GM23338 (cell line): ENCODE measurements at regions not wholly inside any gene's neighbourhood (a gene's known extent, or its start where the extent isn't known, plus 50 kb on each side); places are given as distances from the start of the nearest gene placed in this dataset.

Experiments
- ATAC-seq: fragments of 200-7000 bp; cut with Tn5 transposase; 3 replicates; pipeline ENCODE4 v1.9.1; 2020
- DNase-seq: peaks from one replicate; pipeline ENCODE4 v3.0.0-alpha.2; 2015; ENCODE audit warnings: low spot score
- H2AFZ ChIP-seq: fragments of 200-600 bp; sonication (generic); 2 replicates; pipeline ENCODE4 v1.8.0; 2016; ENCODE audit warnings: antibody characterized with exemption, mild to moderate bottlenecking, moderate library complexity
- H3F3A ChIP-seq: fragments of 200-600 bp; sonication (generic); replicated peaks from 2 replicates; pipeline ENCODE4 v1.8.0; 2017; ENCODE audit warnings: antibody characterized with exemption, mixed run types, low read depth
- H3K27ac ChIP-seq: fragments of 200-600 bp; sonication (generic); 2 replicates; pipeline ENCODE4 v1.6.1; 2016; ENCODE audit warnings: low read depth
- H3K27me3 ChIP-seq: fragments of 200-600 bp; sonication (generic); 2 replicates; pipeline ENCODE4 v1.8.0; 2016; ENCODE audit warnings: mild to moderate bottlenecking, mixed run types, moderate library complexity; ENCODE audit not compliant: insufficient read depth
- H3K36me3 ChIP-seq: fragments of 200-600 bp; sonication (generic); 2 replicates; pipeline ENCODE4 v1.8.0; 2016; ENCODE audit warnings: mild to moderate bottlenecking; ENCODE audit not compliant: insufficient read depth
- H3K4me1 ChIP-seq: fragments of 200-600 bp; sonication (generic); 2 replicates; pipeline ENCODE4 v1.8.0; 2016; ENCODE audit warnings: mild to moderate bottlenecking, moderate library complexity; ENCODE audit not compliant: insufficient read depth
- H3K4me2 ChIP-seq: fragments of 200-600 bp; sonication (generic); 2 replicates; pipeline ENCODE4 v1.7.1; 2017; ENCODE audit warnings: mixed run types
- H3K4me3 ChIP-seq: fragments of 200-600 bp; sonication (generic); 2 replicates; pipeline ENCODE4 v1.6.1; 2016; ENCODE audit warnings: mixed run types
- H3K79me2 ChIP-seq: fragments of 200-600 bp; sonication (generic); replicated peaks from 2 replicates; pipeline ENCODE4 v1.8.0; 2017; ENCODE audit warnings: mild to moderate bottlenecking; ENCODE audit not compliant: insufficient read depth
- H3K9me2 ChIP-seq: fragments of 200-600 bp; sonication (generic); 2 replicates; pipeline ENCODE4 v1.8.0; 2017; ENCODE audit not compliant: insufficient read depth
- H4K20me1 ChIP-seq: fragments of 200-600 bp; sonication (generic); replicated peaks from 2 replicates; pipeline ENCODE4 v1.8.0; 2017; ENCODE audit warnings: mild to moderate bottlenecking; ENCODE audit not compliant: insufficient read depth
- H3K27ac Mint-ChIP-seq: 2 replicates; pipeline ENCODE4 v1.8.0; 2020; ENCODE audit warnings: inconsistent platforms, mild to moderate bottlenecking, moderate library complexity, mixed read lengths
- H3K27me3 Mint-ChIP-seq: 3 replicates; pipeline ENCODE4 v1.8.0; 2022; ENCODE audit warnings: low read depth, mild to moderate bottlenecking, moderate library complexity, mixed read lengths, inconsistent platforms; ENCODE audit not compliant: insufficient read depth, poor library complexity
- H3K36me3 Mint-ChIP-seq: 3 replicates; pipeline ENCODE4 v1.8.0; 2021; ENCODE audit warnings: low read depth, mild to moderate bottlenecking, inconsistent platforms, moderate library complexity, mixed read lengths
- H3K4me1 Mint-ChIP-seq: 3 replicates; pipeline ENCODE4 v1.8.0; 2020; ENCODE audit warnings: mild to moderate bottlenecking, inconsistent platforms, mixed read lengths
- H3K4me3 Mint-ChIP-seq: 3 replicates; pipeline ENCODE4 v1.8.0; 2021; ENCODE audit warnings: moderate library complexity, mild to moderate bottlenecking, inconsistent platforms, mixed read lengths
- H3K9me3 Mint-ChIP-seq: 3 replicates; pipeline ENCODE4 v1.8.0; 2020; ENCODE audit warnings: moderate library complexity, mild to moderate bottlenecking, inconsistent platforms, mixed read lengths
- CREB1 ChIP-seq: fragments of 250-450 bp; sonication (Bioruptor Pico); IDR thresholded peaks from 2 replicates; pipeline ENCODE4 v1.5.0; 2020; ENCODE audit warnings: low read depth, mild to moderate bottlenecking, moderate library complexity
- EZH2 ChIP-seq: fragments of 200-600 bp; sonication (generic); IDR thresholded peaks from one replicate; pipeline ENCODE4 v1.8.0; 2017; ENCODE audit warnings: antibody characterized with exemption, mild to moderate bottlenecking, low read depth; ENCODE audit not compliant: unreplicated experiment
- JUNB ChIP-seq: IDR thresholded peaks from one replicate; pipeline ENCODE4 v1.6.1; 2016; ENCODE audit warnings: antibody characterized with exemption; ENCODE audit not compliant: unreplicated experiment
- NANOG ChIP-seq: IDR thresholded peaks from 2 replicates; pipeline ENCODE4 v1.6.1; 2016; ENCODE audit warnings: antibody characterized with exemption, borderline replicate concordance
- POLR2AphosphoS5 ChIP-seq: IDR thresholded peaks from 2 replicates; pipeline ENCODE4 v1.6.1; 2016; ENCODE audit warnings: antibody characterized with exemption, low read depth
- STAT1 ChIP-seq: IDR thresholded peaks from one replicate; pipeline ENCODE4 v1.6.1; 2016; ENCODE audit warnings: antibody characterized with exemption; ENCODE audit not compliant: unreplicated experiment
- ZNF114 ChIP-seq: fragments of 250-450 bp; sonication (Bioruptor Pico); IDR thresholded peaks from 2 replicates; pipeline ENCODE4 v1.5.0; 2020; ENCODE audit warnings: mild to moderate bottlenecking, moderate library complexity
- ZNF331 ChIP-seq: fragments of 250-450 bp; sonication (Bioruptor Pico); IDR thresholded peaks from 2 replicates; pipeline ENCODE4 v1.5.0; 2020; ENCODE audit warnings: low read depth, mild to moderate bottlenecking, moderate library complexity
- TF ChIP-seq, protein P1 (sequence below): IDR thresholded peaks from 2 replicates; pipeline ENCODE4 v1.6.1; 2016; ENCODE audit warnings: antibody characterized with exemption
- TF ChIP-seq, protein P2 (sequence below): IDR thresholded peaks from one replicate; pipeline ENCODE4 v1.6.1; 2018; ENCODE audit warnings: antibody characterized with exemption; ENCODE audit not compliant: unreplicated experiment
- TF ChIP-seq, protein P3 (sequence below): fragments of 250-450 bp; sonication (Bioruptor Pico); IDR thresholded peaks from 2 replicates; pipeline ENCODE4 v1.5.0; 2020; ENCODE audit warnings: mild to moderate bottlenecking, moderate library complexity

DNA sequence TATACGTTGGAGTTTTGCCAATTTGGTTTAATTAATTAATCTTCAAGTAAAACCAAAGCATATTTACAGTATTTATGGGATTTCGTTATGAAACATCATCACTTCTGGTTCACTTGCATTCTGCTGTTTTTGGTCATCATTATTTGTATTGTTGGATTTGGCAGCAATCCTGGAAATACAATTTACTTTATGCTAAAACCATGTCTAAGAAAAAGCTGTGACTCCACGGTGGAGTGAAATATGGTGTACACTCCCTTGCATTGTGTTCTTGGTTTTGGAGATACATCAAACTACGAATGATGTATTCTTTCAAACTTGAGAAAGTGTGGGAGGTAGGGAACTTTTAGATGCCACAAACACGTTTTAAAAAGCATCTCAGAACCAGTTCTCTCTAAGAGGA lies 106.4 kb downstream of the CTAGE1 start:
- Histone ChIP-seq H4K20me1 (no peaks in the 10 kb centered on the region), H3K27me3 (no peaks in the 10 kb centered on the region), H3K27ac (no peak overlapping the region), H2AFZ (no peak overlapping the region), H3F3A (no peaks in the 10 kb centered on the region), H3K4me3 (no peak overlapping the region), H3K9me2 (0 out of 2 replicates have a peak, but pooled peaks cover 7% of the 10 kb centered on the region), H3K4me2 (no peak overlapping the region), H3K4me1 (no peaks in the 10 kb centered on the region), H3K79me2 (no peaks in the 10 kb centered on the region), H3K36me3 (no peaks in the 10 kb centered on the region)
- DNase-seq (no peak), ATAC-seq (no peak)
- TF ChIP-seq STAT1 (no peak), ZNF114 (CRISPR knock-in tag) (no peak), NANOG (no peak), JUNB (no peak), ZNF331 (CRISPR knock-in tag) (no peak), CREB1 (CRISPR knock-in tag) (no peak)
- TF ChIP-seq, protein P1, sequence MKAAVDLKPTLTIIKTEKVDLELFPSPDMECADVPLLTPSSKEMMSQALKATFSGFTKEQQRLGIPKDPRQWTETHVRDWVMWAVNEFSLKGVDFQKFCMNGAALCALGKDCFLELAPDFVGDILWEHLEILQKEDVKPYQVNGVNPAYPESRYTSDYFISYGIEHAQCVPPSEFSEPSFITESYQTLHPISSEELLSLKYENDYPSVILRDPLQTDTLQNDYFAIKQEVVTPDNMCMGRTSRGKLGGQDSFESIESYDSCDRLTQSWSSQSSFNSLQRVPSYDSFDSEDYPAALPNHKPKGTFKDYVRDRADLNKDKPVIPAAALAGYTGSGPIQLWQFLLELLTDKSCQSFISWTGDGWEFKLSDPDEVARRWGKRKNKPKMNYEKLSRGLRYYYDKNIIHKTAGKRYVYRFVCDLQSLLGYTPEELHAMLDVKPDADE = no peak
- H3K4me1 Mint-ChIP-seq = no peaks in the 10 kb centered on the region
- no peak overlapping the region for H3K4me3 Mint-ChIP-seq
- peaks cover 3% of the 10 kb centered on the region for H3K27me3 Mint-ChIP-seq
- H3K9me3 Mint-ChIP-seq = peaks cover 1% of the 10 kb centered on the region; the same call in 2 of the 3 replicates
- H3K36me3 Mint-ChIP-seq = no peaks in the 10 kb centered on the region
- no peak overlapping the region for H3K27ac Mint-ChIP-seq

DNA sequence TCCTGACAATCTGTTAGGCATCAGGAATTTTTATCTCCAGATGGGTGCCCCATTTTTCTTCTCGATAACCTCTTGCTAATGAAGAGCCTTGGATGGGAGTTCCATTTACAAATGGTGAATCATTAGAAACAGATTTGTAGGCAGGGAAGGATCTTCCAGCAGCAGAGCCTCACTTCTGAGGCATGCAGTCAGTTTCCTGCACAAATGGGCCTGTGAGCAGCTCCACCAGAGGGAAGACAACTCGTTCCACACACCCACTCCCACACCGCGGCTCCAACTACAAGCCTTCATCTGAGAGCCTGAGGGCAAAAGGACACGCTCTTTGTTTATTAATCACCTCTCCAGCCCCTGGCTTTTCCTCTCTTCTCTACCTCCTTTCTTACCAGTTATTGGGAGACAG lies 108.5 kb downstream of the CTAGE1 start:
- Histone ChIP-seq H3K79me2 (no peaks in the 10 kb centered on the region), H3K4me1 (no peaks in the 10 kb centered on the region), H3K27me3 (no peaks in the 10 kb centered on the region), H3F3A (no peaks in the 10 kb centered on the region), H3K36me3 (no peaks in the 10 kb centered on the region), H3K4me3 (no peak overlapping the region), H4K20me1 (no peaks in the 10 kb centered on the region), H3K27ac (no peak overlapping the region), H2AFZ (no peak overlapping the region), H3K9me2 (0 out of 2 replicates have a peak, but pooled peaks cover 10% of the 10 kb centered on the region), H3K4me2 (no peak overlapping the region)
- no peaks in the 10 kb centered on the region for H3K36me3 Mint-ChIP-seq
- no peak for DNase-seq
- H3K27me3 Mint-ChIP-seq = no peaks in the 10 kb centered on the region
- H3K4me1 Mint-ChIP-seq = no peaks in the 10 kb centered on the region
- no peak for ATAC-seq
- H3K9me3 Mint-ChIP-seq = peaks cover 5% of the 10 kb centered on the region; the same call in 2 of the 3 replicates
- H3K4me3 Mint-ChIP-seq = no peak overlapping the region
- H3K27ac Mint-ChIP-seq = no peak overlapping the region
- no peak for TF ChIP-seq JUNB
- no peak for TF ChIP-seq ZNF114 (CRISPR knock-in tag)
- TF ChIP-seq CREB1 (CRISPR knock-in tag) = no peak
- TF ChIP-seq, protein P2, sequence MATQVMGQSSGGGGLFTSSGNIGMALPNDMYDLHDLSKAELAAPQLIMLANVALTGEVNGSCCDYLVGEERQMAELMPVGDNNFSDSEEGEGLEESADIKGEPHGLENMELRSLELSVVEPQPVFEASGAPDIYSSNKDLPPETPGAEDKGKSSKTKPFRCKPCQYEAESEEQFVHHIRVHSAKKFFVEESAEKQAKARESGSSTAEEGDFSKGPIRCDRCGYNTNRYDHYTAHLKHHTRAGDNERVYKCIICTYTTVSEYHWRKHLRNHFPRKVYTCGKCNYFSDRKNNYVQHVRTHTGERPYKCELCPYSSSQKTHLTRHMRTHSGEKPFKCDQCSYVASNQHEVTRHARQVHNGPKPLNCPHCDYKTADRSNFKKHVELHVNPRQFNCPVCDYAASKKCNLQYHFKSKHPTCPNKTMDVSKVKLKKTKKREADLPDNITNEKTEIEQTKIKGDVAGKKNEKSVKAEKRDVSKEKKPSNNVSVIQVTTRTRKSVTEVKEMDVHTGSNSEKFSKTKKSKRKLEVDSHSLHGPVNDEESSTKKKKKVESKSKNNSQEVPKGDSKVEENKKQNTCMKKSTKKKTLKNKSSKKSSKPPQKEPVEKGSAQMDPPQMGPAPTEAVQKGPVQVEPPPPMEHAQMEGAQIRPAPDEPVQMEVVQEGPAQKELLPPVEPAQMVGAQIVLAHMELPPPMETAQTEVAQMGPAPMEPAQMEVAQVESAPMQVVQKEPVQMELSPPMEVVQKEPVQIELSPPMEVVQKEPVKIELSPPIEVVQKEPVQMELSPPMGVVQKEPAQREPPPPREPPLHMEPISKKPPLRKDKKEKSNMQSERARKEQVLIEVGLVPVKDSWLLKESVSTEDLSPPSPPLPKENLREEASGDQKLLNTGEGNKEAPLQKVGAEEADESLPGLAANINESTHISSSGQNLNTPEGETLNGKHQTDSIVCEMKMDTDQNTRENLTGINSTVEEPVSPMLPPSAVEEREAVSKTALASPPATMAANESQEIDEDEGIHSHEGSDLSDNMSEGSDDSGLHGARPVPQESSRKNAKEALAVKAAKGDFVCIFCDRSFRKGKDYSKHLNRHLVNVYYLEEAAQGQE = no peak
- TF ChIP-seq, protein P3, sequence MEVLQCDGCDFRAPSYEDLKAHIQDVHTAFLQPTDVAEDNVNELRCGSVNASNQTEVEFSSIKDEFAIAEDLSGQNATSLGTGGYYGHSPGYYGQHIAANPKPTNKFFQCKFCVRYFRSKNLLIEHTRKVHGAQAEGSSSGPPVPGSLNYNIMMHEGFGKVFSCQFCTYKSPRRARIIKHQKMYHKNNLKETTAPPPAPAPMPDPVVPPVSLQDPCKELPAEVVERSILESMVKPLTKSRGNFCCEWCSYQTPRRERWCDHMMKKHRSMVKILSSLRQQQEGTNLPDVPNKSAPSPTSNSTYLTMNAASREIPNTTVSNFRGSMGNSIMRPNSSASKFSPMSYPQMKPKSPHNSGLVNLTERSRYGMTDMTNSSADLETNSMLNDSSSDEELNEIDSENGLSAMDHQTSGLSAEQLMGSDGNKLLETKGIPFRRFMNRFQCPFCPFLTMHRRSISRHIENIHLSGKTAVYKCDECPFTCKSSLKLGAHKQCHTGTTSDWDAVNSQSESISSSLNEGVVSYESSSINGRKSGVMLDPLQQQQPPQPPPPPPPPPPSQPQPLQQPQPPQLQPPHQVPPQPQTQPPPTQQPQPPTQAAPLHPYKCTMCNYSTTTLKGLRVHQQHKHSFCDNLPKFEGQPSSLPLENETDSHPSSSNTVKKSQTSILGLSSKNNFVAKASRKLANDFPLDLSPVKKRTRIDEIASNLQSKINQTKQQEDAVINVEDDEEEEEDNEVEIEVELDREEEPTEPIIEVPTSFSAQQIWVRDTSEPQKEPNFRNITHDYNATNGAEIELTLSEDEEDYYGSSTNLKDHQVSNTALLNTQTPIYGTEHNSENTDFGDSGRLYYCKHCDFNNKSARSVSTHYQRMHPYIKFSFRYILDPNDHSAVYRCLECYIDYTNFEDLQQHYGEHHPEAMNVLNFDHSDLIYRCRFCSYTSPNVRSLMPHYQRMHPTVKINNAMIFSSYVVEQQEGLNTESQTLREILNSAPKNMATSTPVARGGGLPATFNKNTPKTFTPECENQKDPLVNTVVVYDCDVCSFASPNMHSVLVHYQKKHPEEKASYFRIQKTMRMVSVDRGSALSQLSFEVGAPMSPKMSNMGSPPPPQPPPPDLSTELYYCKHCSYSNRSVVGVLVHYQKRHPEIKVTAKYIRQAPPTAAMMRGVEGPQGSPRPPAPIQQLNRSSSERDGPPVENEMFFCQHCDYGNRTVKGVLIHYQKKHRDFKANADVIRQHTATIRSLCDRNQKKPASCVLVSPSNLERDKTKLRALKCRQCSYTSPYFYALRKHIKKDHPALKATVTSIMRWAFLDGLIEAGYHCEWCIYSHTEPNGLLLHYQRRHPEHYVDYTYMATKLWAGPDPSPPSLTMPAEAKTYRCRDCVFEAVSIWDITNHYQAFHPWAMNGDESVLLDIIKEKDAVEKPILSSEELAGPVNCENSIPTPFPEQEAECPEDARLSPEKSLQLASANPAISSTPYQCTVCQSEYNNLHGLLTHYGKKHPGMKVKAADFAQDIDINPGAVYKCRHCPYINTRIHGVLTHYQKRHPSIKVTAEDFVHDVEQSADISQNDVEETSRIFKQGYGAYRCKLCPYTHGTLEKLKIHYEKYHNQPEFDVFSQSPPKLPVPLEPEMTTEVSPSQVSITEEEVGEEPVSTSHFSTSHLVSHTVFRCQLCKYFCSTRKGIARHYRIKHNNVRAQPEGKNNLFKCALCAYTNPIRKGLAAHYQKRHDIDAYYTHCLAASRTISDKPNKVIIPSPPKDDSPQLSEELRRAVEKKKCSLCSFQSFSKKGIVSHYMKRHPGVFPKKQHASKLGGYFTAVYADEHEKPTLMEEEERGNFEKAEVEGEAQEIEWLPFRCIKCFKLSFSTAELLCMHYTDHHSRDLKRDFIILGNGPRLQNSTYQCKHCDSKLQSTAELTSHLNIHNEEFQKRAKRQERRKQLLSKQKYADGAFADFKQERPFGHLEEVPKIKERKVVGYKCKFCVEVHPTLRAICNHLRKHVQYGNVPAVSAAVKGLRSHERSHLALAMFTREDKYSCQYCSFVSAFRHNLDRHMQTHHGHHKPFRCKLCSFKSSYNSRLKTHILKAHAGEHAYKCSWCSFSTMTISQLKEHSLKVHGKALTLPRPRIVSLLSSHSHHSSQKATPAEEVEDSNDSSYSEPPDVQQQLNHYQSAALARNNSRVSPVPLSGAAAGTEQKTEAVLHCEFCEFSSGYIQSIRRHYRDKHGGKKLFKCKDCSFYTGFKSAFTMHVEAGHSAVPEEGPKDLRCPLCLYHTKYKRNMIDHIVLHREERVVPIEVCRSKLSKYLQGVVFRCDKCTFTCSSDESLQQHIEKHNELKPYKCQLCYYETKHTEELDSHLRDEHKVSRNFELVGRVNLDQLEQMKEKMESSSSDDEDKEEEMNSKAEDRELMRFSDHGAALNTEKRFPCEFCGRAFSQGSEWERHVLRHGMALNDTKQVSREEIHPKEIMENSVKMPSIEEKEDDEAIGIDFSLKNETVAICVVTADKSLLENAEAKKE = no peak
- TF ChIP-seq EZH2 = no peak
- TF ChIP-seq POLR2AphosphoS5 = no peak
